Duodenal mucosa (tissue), 2 donors: ENCODE measurements at regions not wholly inside any gene's neighbourhood (a gene's known extent, or its start where the extent isn't known, plus 50 kb on each side); places are given as distances from the start of the nearest gene placed in this dataset.

Experiments
- H3K27ac ChIP-seq: one replicate; pipeline ENCODE4 v1.7.0; 2013; ENCODE audit warnings: low read depth, low read length
- H3K27me3 ChIP-seq, 2 donors: one replicate each; pipeline ENCODE4 v1.7.0; 2013; ENCODE audit warnings: low read length in 2 of 2, control low read depth in 1 of 2; ENCODE audit not compliant: insufficient read depth in 2 of 2, control insufficient read depth in 1 of 2
- H3K36me3 ChIP-seq, 2 donors: one replicate each; pipeline ENCODE4 v1.7.0; 2013; ENCODE audit warnings: low read length in 2 of 2, control low read depth in 1 of 2; ENCODE audit not compliant: insufficient read depth in 2 of 2, control insufficient read depth in 1 of 2
- H3K4me1 ChIP-seq, 2 donors: one replicate each; pipeline ENCODE4 v1.7.0; 2013; ENCODE audit warnings: low read length in 2 of 2, control low read depth in 1 of 2; ENCODE audit not compliant: insufficient read depth in 2 of 2, control insufficient read depth in 1 of 2
- H3K4me3 ChIP-seq, 2 donors: one replicate each; pipeline ENCODE4 v1.7.0; 2013; ENCODE audit warnings: low read length in 2 of 2, low read depth in 1 of 2
- H3K9ac ChIP-seq, 2 donors: one replicate each; pipeline ENCODE4 v1.7.0; 2013; ENCODE audit warnings: low read length in 2 of 2, low read depth in 1 of 2
- H3K9me3 ChIP-seq, 2 donors: one replicate each; pipeline ENCODE4 v1.7.0; 2013; ENCODE audit warnings: low read length in 2 of 2, control low read depth in 1 of 2; ENCODE audit not compliant: control insufficient read depth in 1 of 2

DNA sequence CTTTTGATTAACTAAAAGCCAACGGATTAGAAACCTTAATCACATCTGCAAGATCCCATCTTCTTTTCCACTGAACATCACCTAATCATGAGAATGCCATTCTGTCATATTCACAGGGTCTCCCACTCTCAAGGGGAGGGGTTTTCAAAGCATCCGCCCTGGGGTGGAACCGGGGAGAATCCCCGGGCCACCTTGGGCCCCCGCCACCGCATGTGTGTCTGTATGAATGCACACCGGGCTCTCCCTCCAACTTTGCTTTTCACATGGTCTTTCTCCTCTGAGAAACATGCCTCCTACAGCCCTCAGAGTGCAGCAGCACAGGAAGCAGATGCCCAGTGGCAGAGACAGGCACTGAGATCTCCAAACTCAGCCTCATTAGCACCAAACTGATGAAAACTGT, 233.2 kb upstream of the PPP2R2D start:
- Histone ChIP-seq H3K4me1 (no peaks in the 10 kb centered on the region), H3K27me3 (no peaks in the 10 kb centered on the region), H3K9me3 (peaks cover 3 to 8% of the 10 kb centered on the region in 2 donors), H3K9ac (no peak overlapping the region), H3K36me3 (no peaks in the 10 kb centered on the region), H3K27ac (no peak overlapping the region), H3K4me3 (no peak overlapping the region)

DNA sequence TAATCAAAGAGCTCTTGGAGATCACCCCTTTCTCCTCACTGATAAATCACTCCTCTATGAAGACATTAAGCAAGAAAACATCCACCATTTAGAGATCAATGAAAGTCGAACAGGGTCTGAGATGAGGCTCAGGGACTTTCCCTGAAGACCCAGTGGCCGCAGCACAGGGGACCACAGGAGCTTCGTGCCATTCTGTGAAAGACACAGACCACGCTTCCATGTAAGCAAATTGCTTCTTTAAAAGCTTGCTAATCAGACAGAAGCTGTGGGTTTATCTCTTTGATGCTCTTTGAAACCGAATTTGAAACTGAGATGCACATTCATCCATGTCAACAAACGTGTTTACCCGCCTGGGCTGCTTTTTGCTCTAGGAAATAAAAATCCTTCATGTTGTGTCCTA, 231.9 kb upstream of the PPP2R2D start:
- Histone ChIP-seq H3K27ac (no peak overlapping the region), H3K4me3 (no peak overlapping the region), H3K9me3 (peaks cover 3 to 8% of the 10 kb centered on the region in 2 donors)

DNA sequence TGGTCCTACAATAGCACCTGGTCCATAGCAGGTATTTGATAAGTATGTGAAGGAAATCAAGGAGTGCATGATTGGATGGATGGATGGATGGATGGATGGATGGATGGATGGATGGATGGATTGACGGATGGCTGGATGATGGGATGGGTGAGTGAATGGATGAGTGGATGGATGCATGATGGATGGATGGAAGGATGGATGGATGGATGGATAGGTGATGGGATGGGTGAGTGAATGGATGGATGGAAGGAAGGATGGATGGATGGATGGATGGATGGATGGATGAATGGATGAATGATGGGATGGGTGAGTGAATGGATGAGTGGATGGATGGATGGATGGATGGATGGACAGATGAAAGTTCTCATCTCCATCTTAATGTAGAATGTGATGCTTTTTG, 231.0 kb upstream of the PPP2R2D start:
- Histone ChIP-seq H3K4me3 (no peak overlapping the region), H3K4me1 (no peaks in the 10 kb centered on the region), H3K9me3 (peaks cover 3 to 8% of the 10 kb centered on the region in 2 donors), H3K9ac (no peak overlapping the region), H3K36me3 (no peaks in the 10 kb centered on the region), H3K27ac (no peak overlapping the region), H3K27me3 (no peaks in the 10 kb centered on the region)

More for the DNA sequence above, 231.9 kb upstream of the PPP2R2D start:
- Histone ChIP-seq H3K36me3 (no peaks in the 10 kb centered on the region), H3K4me1 (no peaks in the 10 kb centered on the region), H3K9ac (no peak overlapping the region), H3K27me3 (no peaks in the 10 kb centered on the region)

DNA sequence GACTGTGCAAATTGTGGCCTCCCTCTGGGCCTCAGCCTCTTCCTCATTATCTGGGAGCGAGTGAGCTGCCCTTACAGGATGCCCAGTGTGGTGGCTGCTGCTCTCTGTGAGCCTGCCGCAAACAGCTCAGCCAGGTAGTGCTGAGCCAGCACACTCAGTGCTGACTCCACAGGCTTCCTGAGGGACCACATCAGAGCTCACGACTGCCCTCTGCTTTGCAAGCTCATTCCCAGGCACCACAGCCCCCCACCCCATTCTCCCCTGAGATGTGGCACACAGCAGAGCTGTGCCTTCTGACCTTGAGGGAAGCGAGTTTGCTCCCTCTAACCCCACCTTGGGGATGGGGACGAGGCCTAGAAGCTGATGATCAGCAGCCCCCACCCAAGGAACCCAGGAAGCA, 230.5 kb upstream of the PPP2R2D start:
- no peaks in the 10 kb centered on the region for H3K36me3 ChIP-seq
- peaks cover 3 to 8% of the 10 kb centered on the region in 2 donors for H3K9me3 ChIP-seq
- no peak overlapping the region for H3K4me3 ChIP-seq
- no peaks in the 10 kb centered on the region for H3K27me3 ChIP-seq
- no peaks in the 10 kb centered on the region for H3K4me1 ChIP-seq
- no peak overlapping the region for H3K27ac ChIP-seq
- no peak overlapping the region for H3K9ac ChIP-seq

DNA sequence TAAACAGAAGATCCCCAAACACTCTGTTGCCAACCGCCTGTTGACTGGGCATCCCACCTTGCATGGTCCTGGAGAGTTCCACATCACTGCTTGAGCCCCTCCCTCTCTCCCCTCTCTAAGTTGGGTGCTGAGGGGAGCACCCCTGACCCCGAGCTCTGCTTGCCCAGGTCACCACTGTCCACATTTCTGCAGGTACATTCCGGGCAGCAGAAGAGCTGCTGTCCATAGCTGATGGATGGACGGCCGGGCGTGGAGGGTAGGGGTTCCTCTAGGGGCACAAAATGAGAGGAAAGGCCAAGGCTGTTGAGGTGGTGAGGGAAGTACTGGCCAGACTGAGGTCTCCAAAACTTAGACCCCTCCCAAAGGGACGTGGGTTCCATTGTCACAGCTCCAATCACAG, 227.4 kb upstream of the PPP2R2D start:
- Histone ChIP-seq H3K27me3 (no peaks in the 10 kb centered on the region), H3K4me1 (no peaks in the 10 kb centered on the region), H3K36me3 (no peaks in the 10 kb centered on the region), H3K9ac (no peak overlapping the region), H3K27ac (no peak overlapping the region), H3K9me3 (peaks cover 3 to 8% of the 10 kb centered on the region in 2 donors), H3K4me3 (no peak overlapping the region)

DNA sequence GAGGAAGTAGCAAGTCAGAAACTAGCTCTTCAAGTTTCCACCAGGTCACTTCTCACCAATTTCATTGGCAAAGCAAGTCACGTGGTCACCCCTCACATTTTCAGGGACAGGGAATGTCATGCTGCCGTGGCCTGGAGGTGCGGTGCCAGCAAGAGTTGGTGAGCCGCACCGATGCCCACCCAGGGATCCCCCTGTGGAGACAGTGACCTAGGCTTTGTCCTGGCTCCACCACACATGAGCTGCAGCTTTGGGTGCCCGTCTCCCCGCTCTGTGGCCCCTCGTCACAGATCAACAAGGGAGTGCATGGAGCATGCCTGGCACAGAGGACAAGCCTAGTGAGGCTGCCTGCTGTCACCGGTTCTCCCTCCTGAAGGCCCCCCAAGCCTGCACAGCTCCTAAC, 226.7 kb upstream of the PPP2R2D start:
- Histone ChIP-seq H3K9ac (no peak overlapping the region), H3K4me3 (no peak overlapping the region), H3K27me3 (no peaks in the 10 kb centered on the region), H3K4me1 (no peaks in the 10 kb centered on the region), H3K27ac (no peak overlapping the region), H3K36me3 (no peaks in the 10 kb centered on the region), H3K9me3 (peaks cover 3 to 8% of the 10 kb centered on the region in 2 donors)

DNA sequence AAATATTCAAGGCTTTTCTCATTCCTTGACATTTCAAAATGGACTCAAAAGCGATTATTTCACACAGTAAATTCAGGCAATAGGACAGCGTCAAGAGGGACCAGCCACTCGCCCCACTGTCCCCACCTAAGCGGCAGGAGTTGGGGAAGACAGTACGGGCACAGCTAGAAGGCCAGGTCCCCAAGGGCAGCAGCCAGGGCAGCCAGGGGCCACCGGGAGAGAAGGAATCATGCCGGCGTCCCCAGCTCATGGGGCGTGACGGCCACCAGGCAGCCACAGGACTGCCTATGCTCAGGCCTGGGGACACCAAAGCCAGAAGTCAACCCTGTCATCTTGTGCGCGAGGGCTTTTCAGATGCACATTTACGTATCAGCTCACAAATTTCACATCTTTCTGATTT, 225.7 kb upstream of the PPP2R2D start:
- no peaks in the 10 kb centered on the region for H3K36me3 ChIP-seq
- no peak overlapping the region for H3K27ac ChIP-seq
- H3K4me3 ChIP-seq = no peak overlapping the region
- peaks cover 3 to 8% of the 10 kb centered on the region in 2 donors for H3K9me3 ChIP-seq
- H3K4me1 ChIP-seq = no peaks in the 10 kb centered on the region
- H3K27me3 ChIP-seq = no peaks in the 10 kb centered on the region
- H3K9ac ChIP-seq = no peak overlapping the region

DNA sequence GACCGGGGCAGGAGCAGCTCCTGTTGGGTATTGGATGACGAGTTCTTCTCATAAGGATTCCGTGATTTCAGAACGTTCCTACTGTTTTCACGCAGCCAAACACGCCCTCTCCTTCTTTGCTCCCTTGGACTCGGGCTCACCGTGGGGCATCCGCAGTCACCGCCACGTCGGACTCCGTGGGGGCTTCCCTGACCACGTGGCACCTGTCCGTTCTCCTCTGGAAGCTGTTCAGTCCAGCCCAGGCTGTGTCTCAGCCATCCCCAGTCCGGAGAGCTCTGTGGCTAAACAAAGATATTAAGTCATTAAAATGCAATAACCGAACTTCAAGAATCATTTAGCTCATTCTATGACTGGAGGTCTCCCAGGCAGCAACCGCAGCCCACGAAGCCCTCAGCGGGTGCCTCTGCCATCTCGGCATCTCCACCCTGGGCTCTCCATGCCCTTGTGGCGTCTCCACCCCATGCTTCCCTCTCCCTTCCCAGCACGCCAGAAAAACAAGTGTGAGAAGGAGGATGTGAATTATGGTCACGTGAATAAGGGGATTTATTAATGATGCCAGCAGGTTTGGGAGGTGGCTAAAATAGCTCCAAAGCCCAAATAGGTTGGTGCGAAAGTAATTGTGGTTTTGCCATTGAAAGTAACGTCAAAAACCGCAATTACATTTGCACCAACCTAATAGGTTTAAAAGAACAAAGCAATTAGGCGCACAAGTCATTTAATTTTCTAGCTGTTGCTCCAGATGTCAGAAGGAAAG, 224.6 kb upstream of the PPP2R2D start:
- H3K27me3 ChIP-seq = no peaks in the 10 kb centered on the region
- no peak overlapping the region for H3K4me3 ChIP-seq
- H3K4me1 ChIP-seq = no peaks in the 10 kb centered on the region
- H3K36me3 ChIP-seq = no peaks in the 10 kb centered on the region
- H3K9ac ChIP-seq = no peak overlapping the region
- peaks cover 3 to 8% of the 10 kb centered on the region in 2 donors for H3K9me3 ChIP-seq
- H3K27ac ChIP-seq = no peak overlapping the region

DNA sequence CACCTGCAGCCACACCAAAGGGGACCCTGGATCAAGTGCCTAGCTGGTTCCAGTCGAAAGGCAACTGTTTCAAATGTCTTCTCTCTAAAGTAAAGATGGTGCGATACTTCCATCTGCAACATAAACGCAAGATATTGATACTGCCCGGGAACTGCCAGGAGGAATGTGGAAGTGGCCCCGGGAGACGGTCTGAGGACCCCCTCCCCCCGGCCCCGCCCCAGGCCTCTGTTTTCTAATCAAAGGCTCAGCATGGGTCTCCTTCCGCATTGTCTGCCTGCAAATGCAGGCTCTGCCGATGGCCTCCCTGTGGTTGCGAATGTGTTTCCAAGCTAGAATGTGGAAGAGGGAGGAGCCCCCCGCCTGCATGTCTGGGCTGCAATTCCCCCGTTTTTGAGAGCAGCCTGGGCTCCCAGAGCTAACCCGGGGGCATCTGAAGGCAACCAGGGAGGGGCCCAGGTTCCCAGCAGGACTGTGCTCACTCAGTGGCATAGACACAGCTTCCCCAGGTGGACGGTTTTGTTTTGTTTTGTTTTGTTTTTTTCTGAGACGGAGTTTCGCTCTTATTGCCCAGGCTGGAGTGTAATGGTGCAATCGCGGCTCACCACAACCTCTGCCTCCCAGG, 223.9 kb upstream of the PPP2R2D start:
- peaks cover 2 to 4% of the 10 kb centered on the region in 2 donors for H3K9me3 ChIP-seq
- H3K27ac ChIP-seq = no peak overlapping the region
- H3K9ac ChIP-seq = no peak overlapping the region
- no peaks in the 10 kb centered on the region for H3K4me1 ChIP-seq
- H3K27me3 ChIP-seq = no peaks in the 10 kb centered on the region
- no peaks in the 10 kb centered on the region for H3K36me3 ChIP-seq
- no peak overlapping the region for H3K4me3 ChIP-seq

DNA sequence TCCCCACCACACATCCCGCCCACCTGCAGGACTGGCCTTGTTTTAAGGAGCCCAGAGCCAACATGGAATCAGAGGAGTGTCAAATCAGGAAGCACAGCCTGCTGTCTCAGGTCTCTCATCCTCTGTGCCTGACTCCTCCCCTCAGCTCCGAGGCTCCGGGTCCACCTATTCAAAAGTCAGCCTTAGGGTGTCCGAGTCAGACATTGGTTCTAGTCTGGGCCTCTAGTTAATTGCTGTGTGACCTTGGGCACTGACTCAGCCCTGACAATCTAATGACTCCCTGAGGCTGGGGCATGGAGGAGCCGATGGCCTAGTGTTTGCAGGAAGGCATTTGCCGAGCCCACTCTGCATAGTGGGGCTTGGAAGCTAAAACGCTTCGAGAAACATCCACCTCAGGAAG, 223.1 kb upstream of the PPP2R2D start:
- Histone ChIP-seq H3K9ac (no peak overlapping the region), H3K27me3 (no peaks in the 10 kb centered on the region), H3K9me3 (no peaks in the 10 kb centered on the region), H3K27ac (no peak overlapping the region), H3K4me3 (no peak overlapping the region), H3K36me3 (no peaks in the 10 kb centered on the region), H3K4me1 (no peaks in the 10 kb centered on the region)
